ENCODE measurements at regions not wholly inside any gene's neighbourhood (a gene's known extent, or its start where the extent isn't known, plus 50 kb on each side); places are given as distances from the start of the nearest gene placed in this dataset.

- TF ChIP-seq POLR2A (IDR thresholded peaks at IDR 0.05; ENCODE audit: low read depth, low read length), result no peak
- no peak for TF ChIP-seq POLR2AphosphoS5 (IDR thresholded peaks at IDR 0.05; ENCODE audit: low read depth, low read length)
Observed at GRCh38 chr7:29627631-29628030, 64.0 kb downstream of the PRR15 start.
